ENCODE measurements at regions not wholly inside any gene's neighbourhood (a gene's known extent, or its start where the extent isn't known, plus 50 kb on each side); places are given as distances from the start of the nearest gene placed in this dataset.
A peak's percentile ranks its signal among the peaks of the same experiment; 100 is the strongest.

DNA sequence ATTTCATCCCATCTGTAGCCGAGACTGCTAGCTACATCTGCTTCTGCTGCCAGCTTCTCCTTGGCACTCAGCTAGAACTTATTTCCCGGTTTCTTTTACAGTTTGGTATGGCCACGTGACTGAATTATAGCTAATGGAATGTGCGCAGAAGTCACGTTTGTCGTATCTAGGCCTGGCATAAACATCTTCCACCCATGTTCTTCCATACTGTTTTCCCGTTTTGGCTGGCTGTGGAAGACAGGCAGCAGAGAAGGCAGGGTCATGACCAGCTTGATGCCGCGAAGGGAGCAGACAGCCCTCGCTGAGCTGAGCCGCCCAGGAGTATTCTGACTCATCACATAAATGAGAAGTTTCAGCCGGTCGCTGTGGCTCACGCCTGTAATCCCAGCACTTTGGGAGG is 186.7 kb downstream of the RFC3 start:
- in situ Hi-C loops (cut with MboI; ENCODE audit: low sequenced_read_pairs) = no loop called here
- no peaks in the 10 kb centered on the region for H3K79me1 ChIP-seq (ENCODE audit: low read depth in 1 of 2, low read length in 2 of 2)
- no peak for ATAC-seq (ENCODE audit: low read depth)
- no peak for TF ChIP-seq RFX5 (IDR thresholded peaks at IDR 0.05; ENCODE audit: low read depth, low read length)
- no peak for TF ChIP-seq NFE2L2 (IDR thresholded peaks at IDR 0.05; ENCODE audit: low read depth, low read length)
- no peak for TF ChIP-seq MAFK (IDR thresholded peaks at IDR 0.05; ENCODE audit: low read depth, low read length)
- no peak for TF ChIP-seq RCOR1 (IDR thresholded peaks at IDR 0.05; ENCODE audit: insufficient replicate concordance, low read length)
- no peak for TF ChIP-seq RAD21 (IDR thresholded peaks at IDR 0.05; ENCODE audit: low read length)
- no peak for TF ChIP-seq ELK1 (IDR thresholded peaks at IDR 0.05; ENCODE audit: borderline replicate concordance, low read depth, low read length)
- TF ChIP-seq MXI1 (IDR thresholded peaks at IDR 0.05; ENCODE audit: borderline replicate concordance, low read depth, low read length) = no peak
- TF ChIP-seq, protein P1, sequence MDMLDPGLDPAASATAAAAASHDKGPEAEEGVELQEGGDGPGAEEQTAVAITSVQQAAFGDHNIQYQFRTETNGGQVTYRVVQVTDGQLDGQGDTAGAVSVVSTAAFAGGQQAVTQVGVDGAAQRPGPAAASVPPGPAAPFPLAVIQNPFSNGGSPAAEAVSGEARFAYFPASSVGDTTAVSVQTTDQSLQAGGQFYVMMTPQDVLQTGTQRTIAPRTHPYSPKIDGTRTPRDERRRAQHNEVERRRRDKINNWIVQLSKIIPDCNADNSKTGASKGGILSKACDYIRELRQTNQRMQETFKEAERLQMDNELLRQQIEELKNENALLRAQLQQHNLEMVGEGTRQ (IDR thresholded peaks at IDR 0.05; ENCODE audit: low read depth, low read length) = no peak
- TF ChIP-seq CEBPB (IDR thresholded peaks at IDR 0.05; ENCODE audit: low read depth, low read length) = no peak
- TF ChIP-seq CTCF (conservative IDR thresholded peaks at IDR 0.05; ENCODE audit: low read depth, low read length) = no peak
- TF ChIP-seq FOS (IDR thresholded peaks at IDR 0.05; ENCODE audit: low read depth, low read length) = no peak
- no peak for TF ChIP-seq MAZ (IDR thresholded peaks at IDR 0.05; ENCODE audit: borderline replicate concordance, low read depth, low read length)
- no peak for TF ChIP-seq SMC3 (IDR thresholded peaks at IDR 0.05; ENCODE audit: low read depth, low read length)
- H2AK9ac ChIP-seq (replicated peaks; ENCODE audit: low read depth, low read length, poor library complexity) = no peak overlapping the region
- no peaks in the 10 kb centered on the region for H3K4me1 ChIP-seq (ENCODE audit: control insufficient read depth, insufficient read depth, low read length)
- intact Hi-C loops (cut with micrococcal nuclease) = no loop called here
- ChIA-PET CTCF (interaction anchor here (0.6 kb wide), 1 partner anchor 32 kb away, joined by 3 read pairs; no protein-coding TSS in a partner anchor), POLR2A (ENCODE audit: unreplicated experiment) (no interaction called here)
- no peak overlapping the region for H3K56ac ChIP-seq (ENCODE audit: extremely low read depth, insufficient read depth, low read length)
- no peak overlapping the region for H2BK5ac ChIP-seq (ENCODE audit: low read depth, low read length, poor library complexity, severe bottlenecking)
- H4K8ac ChIP-seq (ENCODE audit: low read depth in 2 of 2, low read length in 2 of 2) = no peak overlapping the region
- no peak overlapping the region for H3K18ac ChIP-seq (ENCODE audit: low read depth, low read length)
- DNase-seq = no peak
- no peak overlapping the region for H2BK15ac ChIP-seq (ENCODE audit: low read depth, low read length)
- no peak overlapping the region for H3K4me3 ChIP-seq (ENCODE audit: insufficient read depth, low read depth, low read length)
- H3K9ac ChIP-seq (ENCODE audit: low read depth, low read length) = no peak overlapping the region
- H3K23ac ChIP-seq (ENCODE audit: low read depth, low read length) = no peak overlapping the region
- no peak overlapping the region for H4K91ac ChIP-seq (ENCODE audit: insufficient read depth, low read depth, low read length)
- dilution Hi-C loops (cut with HindIII; ENCODE audit: low sequenced_read_pairs, unreplicated experiment) = no loop called here
- H3K14ac ChIP-seq (replicated peaks; ENCODE audit: low read depth, low read length) = no peak overlapping the region
- H3K4ac ChIP-seq (ENCODE audit: low read depth, low read length) = no peak overlapping the region
- H3K36me3 ChIP-seq (ENCODE audit: control insufficient read depth, insufficient read depth, low read length) = no peaks in the 10 kb centered on the region
- H4K20me1 ChIP-seq (ENCODE audit: insufficient read depth, low read length) = no peaks in the 10 kb centered on the region
- H2BK20ac ChIP-seq (ENCODE audit: low read depth, low read length) = no peak overlapping the region
- no peak overlapping the region for H2BK120ac ChIP-seq (ENCODE audit: low read depth, low read length)
- 96% methylated on average over 5 of the region's 14 CpGs; no CpG with 5 or more reads in 1 of the 2 experiments for WGBS, 2 experiments (ENCODE audit: extremely low coverage in 2 of 2, insufficient read length in 1 of 2)
- no peak overlapping the region for H3K27ac ChIP-seq (ENCODE audit: insufficient read depth, low read length)
- no peak overlapping the region for H4K5ac ChIP-seq (ENCODE audit: low read depth, low read length)
- H2AFZ ChIP-seq (replicated peaks; ENCODE audit: low read length, poor library complexity) = peak overlapping the region; percentile 10
- no peaks in the 10 kb centered on the region for H3K9me1 ChIP-seq (ENCODE audit: insufficient read depth, low read length)
- no peaks in the 10 kb centered on the region for H3K9me3 ChIP-seq (ENCODE audit: control insufficient read depth, insufficient read depth, low read length)
- H3K4me2 ChIP-seq (ENCODE audit: low read depth, low read length) = no peak overlapping the region
- H2AK5ac ChIP-seq (ENCODE audit: low read depth, low read length) = no peak overlapping the region
- no TSS peak for BruUV-seq (replicated peaks)
- H3K27me3 ChIP-seq (ENCODE audit: control insufficient read depth, insufficient read depth, low read length) = no peaks in the 10 kb centered on the region

Data from IMR-90 (cell line).